Fibroblast of lung (primary cell): ENCODE measurements at regions not wholly inside any gene's neighbourhood (a gene's known extent, or its start where the extent isn't known, plus 50 kb on each side); places are given as distances from the start of the nearest gene placed in this dataset.

Experiments used
- DNase-seq, 2 donors: peaks; one replicate each; pipeline versions ENCODE4 v3.0.0 to v3.0.0-alpha.2; 2010; ENCODE audit warnings: low read depth in 2 of 2
- H2AFZ ChIP-seq: 2 replicates; pipeline ENCODE4 v1.5.1; 2012; ENCODE audit warnings: low read length, control low read depth, inconsistent platforms
- H3K27ac ChIP-seq: 2 replicates; pipeline ENCODE4 v1.5.1; 2011; ENCODE audit warnings: low read length, control low read depth; ENCODE audit not compliant: insufficient read depth
- H3K27me3 ChIP-seq: 2 replicates; pipeline ENCODE4 v1.5.1; 2011; ENCODE audit warnings: mild to moderate bottlenecking, low read length; ENCODE audit not compliant: control insufficient read depth, insufficient read depth
- H3K36me3 ChIP-seq: 2 replicates; pipeline ENCODE4 v1.5.1; 2011; ENCODE audit warnings: low read length; ENCODE audit not compliant: control insufficient read depth, insufficient read depth
- H3K4me1 ChIP-seq: 2 replicates; pipeline ENCODE4 v1.5.1; 2011; ENCODE audit warnings: low read length; ENCODE audit not compliant: control insufficient read depth, insufficient read depth; ENCODE audit errors: extremely low read depth
- H3K4me2 ChIP-seq: 2 replicates; pipeline ENCODE4 v1.5.1; 2011; ENCODE audit warnings: low read length, control low read depth; ENCODE audit not compliant: insufficient read depth; ENCODE audit errors: extremely low read depth
- H3K4me3 ChIP-seq, 4 experiments: fragments of 200-600 bp in 1 of 4; sonication (generic) in 1 of 4; replicated peaks in 1 of 4; 2 replicates each; pipeline ENCODE4 v1.5.1; 2011 to 2016; ENCODE audit warnings: low read length in 4 of 4, low read depth in 3 of 4, mild to moderate bottlenecking in 3 of 4, control low read depth in 2 of 4, inconsistent platforms in 1 of 4, mixed read lengths in 1 of 4; ENCODE audit not compliant: insufficient read depth in 1 of 4; ENCODE audit errors: control extremely low read depth in 1 of 4
- H3K79me2 ChIP-seq: 2 replicates; pipeline ENCODE4 v1.5.1; 2012; ENCODE audit warnings: mild to moderate bottlenecking, low read length, inconsistent platforms; ENCODE audit not compliant: control insufficient read depth, insufficient read depth
- H3K9ac ChIP-seq: 2 replicates; pipeline ENCODE4 v1.5.1; 2011; ENCODE audit warnings: mild to moderate bottlenecking, low read length, control low read depth; ENCODE audit not compliant: insufficient read depth
- H3K9me3 ChIP-seq: 2 replicates; pipeline ENCODE4 v1.5.1; 2012; ENCODE audit warnings: low read depth, low read length; ENCODE audit not compliant: control insufficient read depth, insufficient read depth
- H4K20me1 ChIP-seq: 2 replicates; pipeline ENCODE4 v1.5.1; 2011; ENCODE audit warnings: low read length; ENCODE audit not compliant: control insufficient read depth, insufficient read depth; ENCODE audit errors: extremely low read depth
- EZH2 ChIP-seq: IDR thresholded peaks from 2 replicates; pipeline ENCODE4 v1.5.1; 2012; ENCODE audit warnings: low read length, control low read depth, mild to moderate bottlenecking; ENCODE audit errors: missing control alignments
- TF ChIP-seq, protein P1 (sequence below), 2 donors: IDR thresholded peaks in 1 of 2; conservative IDR thresholded peaks in 1 of 2; 1 replicate in 1 of 2; 2 replicates in 1 of 2; pipeline ENCODE4 v1.5.1; 2011 to 2012; ENCODE audit warnings: low read length in 2 of 2, control low read depth in 1 of 2, inconsistent platforms in 1 of 2, low read depth in 1 of 2, mild to moderate bottlenecking in 1 of 2

- no peaks in the 10 kb centered on the region for H3K9me3 ChIP-seq
- H3K36me3 ChIP-seq, result no peaks in the 10 kb centered on the region
- peak; percentile 56 to 79 for DNase-seq
- no peaks in the 10 kb centered on the region for H4K20me1 ChIP-seq
- no peak overlapping the region for H3K27ac ChIP-seq
- no peaks in the 10 kb centered on the region for H3K27me3 ChIP-seq
- no peaks in the 10 kb centered on the region for H3K79me2 ChIP-seq
- H3K9ac ChIP-seq, result no peak overlapping the region
- no peak overlapping the region for H3K4me2 ChIP-seq
- H2AFZ ChIP-seq, result no peak overlapping the region
- no peak overlapping the region for H3K4me3 ChIP-seq
- TF ChIP-seq, protein P1, sequence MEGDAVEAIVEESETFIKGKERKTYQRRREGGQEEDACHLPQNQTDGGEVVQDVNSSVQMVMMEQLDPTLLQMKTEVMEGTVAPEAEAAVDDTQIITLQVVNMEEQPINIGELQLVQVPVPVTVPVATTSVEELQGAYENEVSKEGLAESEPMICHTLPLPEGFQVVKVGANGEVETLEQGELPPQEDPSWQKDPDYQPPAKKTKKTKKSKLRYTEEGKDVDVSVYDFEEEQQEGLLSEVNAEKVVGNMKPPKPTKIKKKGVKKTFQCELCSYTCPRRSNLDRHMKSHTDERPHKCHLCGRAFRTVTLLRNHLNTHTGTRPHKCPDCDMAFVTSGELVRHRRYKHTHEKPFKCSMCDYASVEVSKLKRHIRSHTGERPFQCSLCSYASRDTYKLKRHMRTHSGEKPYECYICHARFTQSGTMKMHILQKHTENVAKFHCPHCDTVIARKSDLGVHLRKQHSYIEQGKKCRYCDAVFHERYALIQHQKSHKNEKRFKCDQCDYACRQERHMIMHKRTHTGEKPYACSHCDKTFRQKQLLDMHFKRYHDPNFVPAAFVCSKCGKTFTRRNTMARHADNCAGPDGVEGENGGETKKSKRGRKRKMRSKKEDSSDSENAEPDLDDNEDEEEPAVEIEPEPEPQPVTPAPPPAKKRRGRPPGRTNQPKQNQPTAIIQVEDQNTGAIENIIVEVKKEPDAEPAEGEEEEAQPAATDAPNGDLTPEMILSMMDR (conservative IDR thresholded peaks at IDR 0.05 in 1 of 2, IDR thresholded peaks at IDR 0.05 in 1 of 2; ENCODE audit: low read depth in 1 of 2, low read length in 2 of 2), result no peak
- no peak for TF ChIP-seq EZH2
- no peaks in the 10 kb centered on the region for H3K4me1 ChIP-seq
These were observed 605.0 kb upstream of the TBL1XR1 start for GRCh38 chr3:177802151-177802900.

DNA sequence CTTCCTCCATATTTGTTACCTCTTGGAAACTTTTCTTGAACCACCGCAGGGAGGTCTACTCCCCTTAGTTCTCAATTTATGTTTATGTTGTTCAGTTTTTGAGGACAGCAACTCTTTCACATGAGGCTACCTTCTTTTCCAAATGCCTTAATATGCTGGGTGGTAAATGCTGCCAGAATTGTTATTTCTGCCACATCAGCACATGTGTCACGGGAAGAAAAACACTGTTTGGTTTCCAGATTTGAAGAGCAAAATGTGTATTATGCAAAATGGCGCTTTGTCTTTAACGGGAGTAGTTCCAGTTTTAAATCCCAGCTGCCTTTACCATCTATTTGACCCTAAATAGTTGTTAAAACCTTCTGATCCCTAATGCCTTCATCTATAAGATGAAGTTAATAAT, 606.2 kb upstream of the TBL1XR1 start:
- no peaks in the 10 kb centered on the region for H3K36me3 ChIP-seq
- H2AFZ ChIP-seq, result no peak overlapping the region
- no peak for DNase-seq
- H3K9ac ChIP-seq, result no peak overlapping the region
- no peak overlapping the region for H3K27ac ChIP-seq
- H3K27me3 ChIP-seq, result no peaks in the 10 kb centered on the region
- no peaks in the 10 kb centered on the region for H3K9me3 ChIP-seq
- H3K4me3 ChIP-seq, result no peak overlapping the region
- no peaks in the 10 kb centered on the region for H3K79me2 ChIP-seq
- TF ChIP-seq, protein P1 (conservative IDR thresholded peaks at IDR 0.05 in 1 of 2, IDR thresholded peaks at IDR 0.05 in 1 of 2; ENCODE audit: low read depth in 1 of 2, low read length in 2 of 2), result no peak
- TF ChIP-seq EZH2, result no peak
- no peaks in the 10 kb centered on the region for H3K4me1 ChIP-seq
- H3K4me2 ChIP-seq, result no peak overlapping the region
- H4K20me1 ChIP-seq, result no peaks in the 10 kb centered on the region

GRCh38 chr3:177804032-177804431, 606.8 kb upstream of the TBL1XR1 start:
- DNase-seq, result peak in 1 of 2 donors; percentile 52
- H3K4me1 ChIP-seq, result no peaks in the 10 kb centered on the region
- no peak overlapping the region for H2AFZ ChIP-seq
- no peak overlapping the region for H3K9ac ChIP-seq
- TF ChIP-seq, protein P1 (conservative IDR thresholded peaks at IDR 0.05 in 1 of 2, IDR thresholded peaks at IDR 0.05 in 1 of 2; ENCODE audit: low read depth in 1 of 2, low read length in 2 of 2), result no peak
- no peak for TF ChIP-seq EZH2
- no peaks in the 10 kb centered on the region for H3K79me2 ChIP-seq
- H3K27ac ChIP-seq, result no peak overlapping the region
- H3K36me3 ChIP-seq, result no peaks in the 10 kb centered on the region
- no peak overlapping the region for H3K4me3 ChIP-seq
- H3K4me2 ChIP-seq, result no peak overlapping the region
- no peaks in the 10 kb centered on the region for H3K27me3 ChIP-seq
- no peaks in the 10 kb centered on the region for H3K9me3 ChIP-seq
- H4K20me1 ChIP-seq, result no peaks in the 10 kb centered on the region
